Epithelial cell of prostate (primary cell): ENCODE measurements at regions not wholly inside any gene's neighbourhood (a gene's known extent, or its start where the extent isn't known, plus 50 kb on each side); places are given as distances from the start of the nearest gene placed in this dataset.

ENCODE experiments used
- DNase-seq: peaks from one replicate; pipeline ENCODE4 v3.0.0-alpha.2; 2011; ENCODE audit warnings: low read depth, low spot score
- H3K27ac ChIP-seq: fragments of 450-650 bp; 2 replicates; pipeline ENCODE4 v1.5.1; 2017; ENCODE audit warnings: mild to moderate bottlenecking

DNA sequence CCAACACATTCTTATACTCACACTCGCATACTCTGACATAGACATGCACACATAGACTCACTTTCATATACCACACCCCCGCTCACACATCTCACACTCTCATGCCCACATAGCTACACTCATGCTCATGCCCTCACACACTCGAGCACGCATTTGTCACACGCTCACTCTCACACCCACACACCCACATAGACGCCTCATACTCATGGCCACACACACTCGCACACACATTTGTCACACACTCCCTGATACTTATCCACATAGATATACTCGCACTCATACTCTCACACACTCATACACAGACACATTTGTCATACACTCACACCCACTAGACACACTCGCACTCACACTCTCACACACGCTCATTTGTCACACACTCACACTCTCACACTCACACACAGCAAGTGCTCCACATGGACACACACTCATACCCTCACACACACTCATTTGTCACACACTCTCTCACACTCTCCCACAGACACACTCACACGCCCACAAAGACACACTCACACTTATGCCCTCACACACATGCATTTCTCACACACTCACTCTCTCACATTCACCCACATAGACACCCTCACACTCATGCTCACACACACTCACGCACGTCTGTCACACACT lies 50.9 kb downstream of the TNP1 start:
- DNase-seq: no peak
- no peak overlapping the region for H3K27ac ChIP-seq

DNA sequence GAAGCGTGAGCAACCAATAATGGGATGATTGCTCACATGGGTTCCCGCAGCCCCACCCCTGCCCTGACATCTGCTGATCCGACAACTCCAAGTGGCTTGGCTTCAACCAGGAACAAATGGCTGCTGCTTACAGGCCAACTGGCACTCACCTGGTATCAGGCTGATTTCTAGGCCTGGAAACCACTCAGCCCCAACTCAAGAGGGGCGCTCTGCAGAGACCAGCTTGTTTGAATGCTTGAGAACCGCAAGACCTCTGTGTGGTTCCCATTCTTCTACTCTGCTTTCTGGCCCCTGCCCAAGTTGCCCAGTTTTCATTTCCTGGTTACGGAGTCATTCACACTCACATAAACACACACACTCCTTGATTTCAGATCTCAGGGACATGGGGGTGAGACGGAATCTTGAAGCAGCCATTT lies 52.0 kb downstream of the TNP1 start:
- H3K27ac ChIP-seq: no peak overlapping the region
- DNase-seq: no peak

DNA sequence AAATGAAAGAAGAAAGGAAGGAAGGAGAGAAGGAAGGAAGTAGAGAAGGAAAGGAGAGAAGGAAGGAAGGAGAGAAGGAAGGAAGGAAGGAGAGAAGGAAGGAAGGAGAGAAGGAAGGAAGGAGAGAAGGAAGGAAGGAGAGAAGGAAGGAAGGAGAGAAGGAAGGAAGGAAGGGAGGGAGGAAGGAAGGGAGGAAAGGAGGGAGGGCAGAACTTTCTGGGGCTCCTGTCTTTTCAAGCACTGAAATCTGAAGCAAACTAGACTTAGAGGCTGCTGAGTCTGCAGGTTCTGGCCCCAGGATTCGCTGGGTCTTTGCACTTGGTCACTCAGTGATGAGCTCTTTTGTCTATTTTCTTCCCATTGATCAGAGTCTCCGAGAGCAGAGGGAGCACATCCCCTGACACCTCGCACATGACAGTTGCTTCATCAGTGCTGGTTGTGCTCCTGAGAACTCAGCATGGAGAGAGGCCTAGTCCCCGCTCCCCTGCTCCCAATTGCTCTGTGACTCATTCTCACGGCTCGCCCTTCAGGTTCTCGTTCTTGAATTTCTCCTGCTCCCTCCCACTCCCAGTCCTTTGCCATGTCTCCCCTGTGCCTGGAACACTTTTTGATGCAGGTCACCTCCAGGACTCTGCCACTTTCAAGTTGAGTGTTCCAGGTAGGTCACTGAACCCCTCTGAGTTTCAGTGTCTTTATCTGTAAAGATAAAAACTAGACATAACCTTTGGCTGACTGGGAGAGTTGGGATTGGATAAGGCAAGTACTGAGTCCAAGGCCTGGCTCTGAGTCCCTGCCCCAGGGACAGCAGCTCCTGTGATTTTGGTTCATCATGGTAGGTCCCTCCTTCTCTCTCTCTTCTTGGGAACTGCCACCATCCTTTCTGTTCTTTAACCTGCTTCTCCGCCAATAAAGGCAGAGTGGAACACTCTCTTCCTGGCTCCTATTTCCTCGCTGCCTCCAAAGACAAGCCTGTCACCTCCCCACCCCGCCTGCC lies 55.2 kb downstream of the TNP1 start:
- no peak overlapping the region for H3K27ac ChIP-seq
- no peak for DNase-seq

DNA sequence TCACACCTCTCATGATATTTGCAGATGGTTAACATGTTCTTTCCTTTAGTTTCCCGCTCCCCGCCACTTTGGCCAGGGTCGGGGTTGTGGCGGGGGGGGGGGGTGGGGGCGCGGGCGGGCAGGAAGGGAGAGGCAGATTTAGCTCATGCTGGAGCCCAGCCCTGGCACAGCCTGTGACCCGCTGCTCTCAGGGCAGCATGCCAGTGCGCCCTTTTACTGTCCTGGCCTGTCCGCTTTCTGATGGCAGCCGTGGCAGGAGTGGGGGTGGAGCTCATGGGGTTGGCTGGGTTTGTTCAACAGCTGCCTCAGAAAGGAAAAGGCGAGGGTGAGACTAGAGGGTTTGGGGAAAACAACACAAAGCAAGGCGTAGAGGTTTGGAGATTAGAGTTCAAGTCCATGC lies 56.1 kb downstream of the TNP1 start:
- H3K27ac ChIP-seq: no peak overlapping the region
- DNase-seq: no peak

DNA sequence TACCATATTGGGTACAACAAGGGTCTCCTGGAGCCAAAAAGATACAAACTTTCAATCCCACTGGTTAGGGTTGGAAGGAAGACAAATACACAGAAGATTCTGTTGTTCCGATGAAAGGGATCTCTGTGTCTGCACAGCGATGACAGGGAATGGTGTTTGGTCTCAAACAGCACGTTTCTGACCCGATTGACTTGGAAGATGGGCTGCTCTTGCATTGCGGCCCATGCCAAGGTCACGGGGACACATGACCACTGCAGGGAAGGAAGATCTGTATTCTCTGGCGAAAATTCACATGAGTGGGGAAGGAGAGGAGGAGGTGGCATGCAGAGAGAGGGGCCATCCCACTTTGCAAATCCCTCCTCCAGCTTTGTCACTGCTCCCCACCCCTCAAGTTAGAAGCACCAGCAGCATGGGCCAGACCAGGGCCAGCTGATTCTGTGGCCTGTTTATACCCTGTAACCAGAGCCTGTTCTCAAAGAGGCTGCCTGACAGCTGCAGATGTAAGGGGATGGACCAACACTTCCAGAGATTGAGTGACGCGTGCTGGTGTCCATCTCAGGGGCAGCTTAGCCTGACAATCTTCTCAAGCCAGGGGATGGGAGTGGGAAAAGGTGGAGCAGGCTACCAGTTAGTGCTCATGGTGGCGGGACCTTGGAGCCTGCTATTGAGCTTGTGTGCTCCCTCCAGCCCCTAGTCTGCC lies 57.2 kb downstream of the TNP1 start:
- no peak overlapping the region for H3K27ac ChIP-seq
- no peak for DNase-seq

DNA sequence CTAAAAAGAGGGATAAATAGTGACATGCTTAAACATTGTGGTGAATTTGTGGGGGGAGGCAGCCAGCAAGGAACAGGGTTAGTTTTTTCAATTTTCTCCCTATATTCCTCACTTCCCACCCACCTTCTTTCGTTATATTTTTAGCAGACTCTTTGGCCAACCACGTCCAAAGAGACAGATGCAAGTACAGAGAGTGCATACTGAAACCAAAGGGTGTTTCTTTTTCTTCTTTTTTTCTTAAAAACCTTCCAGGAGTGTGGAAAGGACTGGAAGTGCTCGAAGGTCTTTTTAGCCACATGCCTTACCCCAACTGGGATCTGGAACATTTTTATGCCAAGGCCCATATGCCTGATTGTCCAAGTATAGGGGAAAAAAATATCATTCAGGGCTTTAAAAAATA lies 59.0 kb downstream of the TNP1 start:
- no peak for DNase-seq
- no peak overlapping the region for H3K27ac ChIP-seq

DNA sequence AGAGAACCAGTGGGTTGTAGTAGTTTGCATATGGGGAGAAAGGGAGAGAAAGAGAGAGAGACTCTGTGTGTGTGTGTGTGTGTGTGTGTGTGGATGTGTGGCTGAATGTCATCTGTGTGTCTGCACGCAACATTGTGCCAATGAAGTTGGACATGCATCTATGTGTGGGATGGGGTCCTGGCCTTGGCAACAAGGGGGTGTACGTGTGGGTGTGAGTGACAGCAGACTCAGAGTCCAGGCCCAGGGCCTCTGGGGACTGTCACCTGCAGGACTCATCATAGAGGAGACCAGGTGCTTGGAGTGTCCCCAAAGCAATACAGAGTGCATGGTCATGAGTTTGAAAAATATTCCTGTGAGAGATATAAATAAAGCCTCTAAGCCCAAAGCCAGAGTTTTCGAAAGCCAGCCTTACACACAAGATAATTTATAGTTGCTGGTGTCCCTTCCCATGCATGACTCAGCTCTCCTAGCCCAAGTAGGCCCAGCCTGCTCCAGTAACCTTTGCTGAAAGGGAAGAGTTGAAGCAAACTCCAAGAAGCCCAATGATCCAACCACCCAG lies 59.9 kb downstream of the TNP1 start:
- no peak for DNase-seq
- H3K27ac ChIP-seq: no peak overlapping the region

DNA sequence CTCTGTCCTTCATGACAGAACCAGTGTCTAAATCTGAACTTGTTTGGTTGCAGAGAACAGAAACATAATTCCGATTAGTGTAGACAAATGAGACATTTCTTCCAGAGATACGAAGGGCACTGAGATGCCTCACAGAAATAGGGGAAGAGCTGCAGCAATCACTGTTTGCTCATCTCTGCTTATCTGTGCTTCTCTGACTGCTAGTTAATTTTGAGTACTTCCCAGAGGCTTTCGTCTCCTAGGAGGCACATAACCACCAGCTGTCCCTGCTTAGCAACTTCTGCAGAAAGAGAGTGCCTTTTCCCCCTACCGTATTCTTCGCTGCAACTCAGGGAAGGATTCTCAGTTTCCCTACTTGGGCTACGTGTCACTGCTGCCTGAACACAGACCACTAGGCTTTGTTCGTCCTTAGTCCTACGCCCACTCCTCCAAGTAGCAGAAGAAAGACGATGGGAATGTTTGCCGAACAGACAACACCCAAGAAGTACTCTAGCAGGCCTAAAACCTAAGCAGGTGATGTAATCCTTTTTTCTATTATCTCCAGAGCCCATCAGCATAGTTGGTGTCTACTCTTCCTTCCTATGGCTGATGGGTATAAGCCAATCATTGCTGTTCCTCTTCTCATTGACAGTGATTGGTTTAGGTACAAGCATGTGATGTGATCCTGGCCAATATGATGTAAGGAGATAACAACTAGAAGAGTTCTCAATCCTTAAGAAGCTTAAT lies 63.6 kb downstream of the TNP1 start:
- H3K27ac ChIP-seq: no peak overlapping the region
- DNase-seq: no peak

DNA sequence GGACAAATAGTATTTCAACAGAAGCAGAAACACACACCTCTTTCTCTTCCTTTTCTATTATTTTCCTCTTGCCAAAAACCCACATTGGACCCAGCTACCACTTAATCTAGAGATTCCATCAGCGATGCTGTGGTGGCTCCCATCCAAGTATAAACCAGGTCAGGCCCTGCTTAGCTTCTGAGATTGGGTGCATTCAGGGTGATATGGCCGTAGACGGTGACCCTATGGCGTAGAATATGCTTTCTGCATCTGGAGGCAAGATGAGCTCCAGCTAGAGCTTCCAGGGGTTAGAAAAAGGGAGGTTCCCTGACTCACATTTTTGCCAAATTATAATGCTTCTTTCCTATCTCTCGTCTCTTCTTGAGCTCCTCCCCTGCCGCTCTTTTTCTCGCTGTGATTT lies 66.5 kb downstream of the TNP1 start:
- DNase-seq: no peak
- H3K27ac ChIP-seq: peak overlapping the region; percentile 81

DNA sequence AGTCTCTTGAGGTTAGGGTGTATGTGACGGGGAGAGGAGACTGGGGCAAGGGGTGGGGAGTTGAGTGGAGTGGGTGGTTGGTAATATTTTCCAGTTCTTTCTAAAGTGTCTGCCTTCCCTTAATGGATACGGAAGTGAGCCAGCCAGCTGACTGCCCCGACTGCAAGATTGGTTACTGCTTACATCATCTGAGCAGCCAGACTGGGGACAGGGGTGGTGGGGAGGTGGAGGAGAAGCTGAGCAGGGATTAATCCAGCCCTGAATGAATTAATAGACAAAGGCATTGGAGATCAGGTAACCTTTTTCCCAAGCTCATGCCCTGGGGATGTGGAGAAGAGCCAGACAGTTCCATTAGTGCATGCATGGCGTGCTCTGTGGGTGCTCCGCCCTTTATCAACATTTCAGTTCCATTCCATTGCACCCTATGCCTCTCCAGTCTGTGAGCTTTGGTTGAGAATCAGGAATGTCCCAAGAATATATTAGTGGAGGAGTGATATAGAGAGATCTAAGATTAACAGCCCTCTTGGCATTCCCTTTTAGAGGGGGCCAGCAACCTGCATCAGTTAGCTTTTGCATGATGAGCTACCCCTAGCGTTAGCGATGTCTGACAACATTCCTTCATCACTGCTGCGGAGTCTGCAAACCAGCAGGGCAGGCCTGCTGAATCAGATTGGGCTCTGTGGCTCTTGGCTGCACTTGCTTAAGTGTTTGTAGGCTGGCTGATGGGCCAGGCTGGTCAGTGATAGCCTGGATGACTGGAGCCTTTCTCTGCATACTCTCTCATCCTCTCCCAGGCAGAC lies 67.4 kb downstream of the TNP1 start:
- peak overlapping the region; percentile 81 for H3K27ac ChIP-seq
- no peak for DNase-seq

DNA sequence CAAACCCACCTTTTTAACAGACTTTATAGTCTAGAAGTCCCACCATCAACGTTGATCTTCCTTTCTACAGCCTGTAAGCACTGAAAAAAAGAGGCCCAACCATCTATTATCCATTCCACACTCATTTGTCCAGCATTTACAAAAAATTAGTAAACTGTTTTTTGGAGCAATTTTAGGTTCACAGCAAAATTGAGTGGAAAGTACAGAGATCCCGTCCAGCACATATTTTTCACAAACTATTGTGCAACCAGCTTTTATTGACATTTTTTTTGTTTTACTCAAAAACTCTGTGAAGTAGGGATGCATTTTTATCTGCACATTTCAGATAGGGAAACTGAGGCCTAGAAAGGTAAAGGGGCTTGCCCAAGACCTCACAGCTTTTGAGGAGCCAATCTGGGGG lies 68.6 kb downstream of the TNP1 start:
- DNase-seq: no peak
- peak overlapping the region; percentile 81 for H3K27ac ChIP-seq

DNA sequence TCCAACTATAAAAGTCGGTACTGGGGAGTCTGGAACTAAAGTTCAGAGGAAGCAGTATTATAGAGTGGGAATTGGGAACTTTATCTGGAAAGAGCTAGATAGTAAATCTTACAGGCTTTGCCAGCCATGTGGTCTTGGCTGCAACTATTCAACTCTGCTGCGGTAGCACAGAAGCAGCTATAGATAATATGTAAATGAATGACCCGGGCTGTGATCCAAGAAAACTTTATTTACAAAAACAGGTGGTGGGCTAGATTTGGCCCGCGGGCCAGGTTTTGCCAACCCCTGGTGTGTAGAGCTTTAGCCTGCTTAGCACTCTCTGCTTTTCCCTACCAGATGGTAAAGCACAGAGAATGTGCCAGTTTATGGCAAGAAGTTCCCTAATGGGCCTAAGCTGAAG lies 70.8 kb downstream of the TNP1 start:
- no peak overlapping the region for H3K27ac ChIP-seq
- DNase-seq: no peak

DNA sequence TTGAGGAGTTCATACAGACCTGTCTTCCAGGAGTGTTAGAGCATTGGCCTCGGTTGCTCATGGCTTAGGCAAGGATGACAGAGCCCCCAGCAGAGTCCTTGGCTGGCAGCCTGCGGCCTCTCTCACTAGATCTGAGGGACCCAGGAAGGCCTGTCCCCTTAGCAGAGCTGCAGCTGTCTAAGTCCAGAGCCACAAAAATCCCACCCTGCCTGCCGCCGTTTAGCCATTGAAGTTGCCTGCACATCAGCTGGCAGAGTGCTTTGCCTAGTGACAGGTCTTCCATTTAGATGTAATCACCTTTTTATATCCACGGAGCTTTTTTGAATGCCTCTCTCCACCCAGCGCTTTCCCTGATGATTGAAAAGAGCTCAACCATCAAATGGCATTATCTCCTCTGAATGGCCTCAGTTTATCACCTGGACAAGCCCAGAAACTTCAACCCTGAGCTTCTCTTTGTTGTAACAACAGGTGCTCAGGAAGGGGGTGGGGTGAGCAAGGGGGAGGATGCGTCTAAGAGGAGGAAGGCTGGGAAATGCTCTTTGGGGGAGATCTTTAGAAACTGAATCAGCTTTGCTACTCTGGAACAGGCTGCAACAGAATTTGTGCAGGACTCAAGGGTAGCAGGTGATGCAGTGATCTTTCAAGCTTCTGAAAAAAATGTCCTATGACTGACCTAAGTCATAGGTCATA lies 71.9 kb downstream of the TNP1 start:
- no peak for DNase-seq
- H3K27ac ChIP-seq: no peak overlapping the region

DNA sequence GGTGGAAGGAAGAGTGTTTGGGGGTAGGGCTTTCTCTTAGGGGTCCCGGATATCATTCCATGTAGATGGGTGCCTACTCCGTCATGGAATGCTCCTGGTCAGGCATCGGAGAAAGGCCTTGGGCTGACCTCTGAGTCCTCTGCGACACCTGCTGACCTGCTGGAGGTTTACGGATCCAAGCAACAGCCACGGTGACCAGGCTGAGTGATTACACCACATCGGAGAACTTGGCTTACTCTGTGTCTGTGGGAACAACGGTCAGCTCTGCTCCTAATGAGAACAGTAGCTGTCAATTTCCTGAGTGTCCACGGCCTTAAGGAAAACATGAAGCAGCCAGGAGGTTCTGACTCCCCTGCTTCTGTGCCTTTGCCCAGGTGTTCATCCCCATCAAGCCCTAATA lies 73.2 kb downstream of the TNP1 start:
- H3K27ac ChIP-seq: no peak overlapping the region
- DNase-seq: no peak

DNA sequence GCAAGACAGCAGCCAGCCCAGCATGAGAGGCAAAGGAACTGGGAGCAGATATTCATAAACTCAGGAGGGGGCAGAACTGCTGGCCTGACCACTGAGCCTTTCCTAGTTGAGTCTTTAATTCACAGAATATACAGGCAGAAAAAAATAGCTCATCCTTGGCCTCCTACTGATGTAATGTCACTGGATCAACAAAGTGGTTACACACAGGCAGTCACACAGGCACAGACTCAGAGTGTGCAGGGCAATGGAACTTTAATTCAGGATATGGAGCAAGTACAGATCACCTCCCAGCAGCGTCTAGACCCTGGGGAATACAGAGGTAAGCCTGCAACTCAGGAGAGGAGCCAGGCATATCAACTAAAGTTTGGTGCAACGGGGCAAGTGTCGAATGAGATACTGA lies 75.4 kb downstream of the TNP1 start:
- no peak overlapping the region for H3K27ac ChIP-seq

DNA sequence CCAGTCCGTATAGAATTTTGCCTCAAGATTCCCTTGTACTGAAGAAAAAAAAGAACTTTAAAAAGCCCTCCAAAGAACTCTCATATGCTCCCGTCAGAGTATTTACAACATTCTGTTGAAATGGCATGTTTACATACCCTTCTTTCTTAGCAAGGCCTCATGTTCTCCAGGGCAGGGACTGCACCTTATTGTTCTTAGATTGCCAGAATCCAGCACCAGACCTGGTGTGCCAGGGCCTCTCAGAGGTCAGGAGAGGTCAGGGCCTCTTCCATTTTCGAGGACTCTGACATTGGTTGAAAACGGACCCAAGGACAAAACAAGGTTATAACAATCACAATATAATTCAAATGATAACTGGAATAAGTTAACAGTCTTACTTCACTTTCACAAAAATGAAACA lies 78.2 kb downstream of the TNP1 start:
- DNase-seq: no peak
- no peak overlapping the region for H3K27ac ChIP-seq

More for the DNA sequence above, 75.4 kb downstream of the TNP1 start:
- DNase-seq: no peak

DNA sequence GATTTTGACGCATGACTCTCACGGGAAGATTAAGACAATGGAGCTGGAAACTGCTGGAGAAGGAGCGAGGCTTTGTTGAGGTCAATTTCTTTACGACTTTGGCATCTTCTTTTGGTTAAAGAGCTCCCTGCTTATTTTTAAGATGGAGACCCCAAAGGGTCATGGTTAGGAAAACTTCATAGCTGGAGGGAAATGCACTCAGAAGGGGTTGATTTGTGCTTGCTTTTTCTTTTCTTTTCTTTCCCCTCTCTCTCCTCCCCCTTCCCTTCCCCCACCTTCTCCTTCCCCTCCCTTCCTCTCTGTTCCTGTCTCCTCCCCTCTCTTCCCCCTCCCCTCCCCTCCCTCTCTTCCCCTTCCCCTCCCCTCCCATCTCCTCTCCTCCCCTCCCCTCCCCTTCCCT lies 79.0 kb downstream of the TNP1 start:
- no peak for DNase-seq
- H3K27ac ChIP-seq: no peak overlapping the region

DNA sequence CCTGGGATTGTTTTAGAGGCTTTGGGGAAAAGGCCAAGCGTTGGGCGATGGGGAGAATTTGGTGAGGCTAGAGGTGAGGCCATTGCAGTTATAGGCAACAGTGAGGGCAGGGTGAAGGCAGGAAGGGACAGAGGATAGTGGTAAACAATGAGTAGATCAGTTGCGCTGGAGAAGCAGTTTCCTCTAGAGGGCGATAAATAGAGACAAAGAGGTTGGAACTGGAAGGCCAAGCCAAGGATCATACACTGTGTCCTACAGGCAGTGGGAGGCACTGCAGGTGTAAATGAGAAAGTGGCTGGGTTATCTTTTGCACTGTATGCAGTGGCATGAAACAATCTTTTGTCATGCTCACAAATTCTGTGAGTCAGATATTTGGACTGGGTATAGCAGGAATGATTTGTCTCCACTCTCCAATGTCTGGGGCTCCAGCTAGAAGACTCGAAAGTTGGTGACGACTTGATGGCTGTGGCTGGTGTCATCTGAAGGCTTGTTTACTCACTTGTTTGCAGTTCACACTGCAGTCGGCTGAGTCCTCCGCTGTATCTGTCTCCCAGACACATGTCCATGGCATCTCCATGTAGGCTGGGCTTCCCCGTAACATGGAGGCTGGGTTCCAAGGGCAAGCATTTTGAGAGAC lies 82.1 kb downstream of the TNP1 start:
- peak; percentile 36 for DNase-seq

More for the DNA sequence above, 82.1 kb downstream of the TNP1 start:
- no peak overlapping the region for H3K27ac ChIP-seq
